ENCODE measurements at regions not wholly inside any gene's neighbourhood (a gene's known extent, or its start where the extent isn't known, plus 50 kb on each side); places are given as distances from the start of the nearest gene placed in this dataset.

DNA sequence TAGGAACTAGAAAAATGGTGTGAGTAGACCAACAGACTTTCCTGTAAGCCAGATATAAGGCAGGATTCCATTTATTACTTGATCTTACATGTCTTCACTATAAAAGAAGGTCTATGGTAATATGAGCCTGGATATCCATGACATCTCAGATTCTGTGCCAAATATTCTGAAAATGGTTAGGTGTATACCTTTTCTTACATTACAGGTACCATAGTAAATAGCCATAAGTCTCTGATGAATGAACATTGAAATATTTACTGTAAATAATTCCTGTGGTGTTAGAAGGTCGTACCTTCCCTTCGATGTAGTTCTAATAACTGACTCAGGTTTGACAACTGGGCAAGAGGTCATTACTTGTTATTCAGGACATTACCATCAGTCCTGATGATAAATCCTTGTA, 657.9 kb downstream of the BRINP3 start:
- H3K36me3 Mint-ChIP-seq, result no peaks in the 10 kb centered on the region
- no peak for DNase-seq (ENCODE audit: extremely low spot score, unreplicated experiment)

DNA sequence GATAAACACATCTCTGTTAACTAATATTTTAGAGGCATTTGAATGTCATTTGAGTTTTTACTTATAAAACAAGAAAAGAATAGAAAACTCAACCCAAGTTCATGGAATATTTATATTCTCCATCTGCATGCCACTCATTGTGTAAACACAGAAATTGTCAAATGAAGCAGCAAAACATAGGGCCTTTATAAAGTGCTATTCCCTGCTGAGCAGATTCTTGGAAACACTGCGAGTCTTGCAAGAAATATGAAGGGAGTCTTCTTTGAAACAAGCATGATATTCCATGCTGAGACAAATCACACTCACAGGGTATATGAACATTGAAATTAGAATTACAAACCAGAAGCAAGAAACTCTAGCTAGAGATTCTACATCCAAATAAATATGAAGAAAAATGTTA, 655.8 kb downstream of the BRINP3 start:
- H3K4me1 Mint-ChIP-seq (ENCODE audit: unreplicated experiment), result no peaks in the 10 kb centered on the region
- no peak overlapping the region for H3K4me3 Mint-ChIP-seq
- TF ChIP-seq, protein P1, sequence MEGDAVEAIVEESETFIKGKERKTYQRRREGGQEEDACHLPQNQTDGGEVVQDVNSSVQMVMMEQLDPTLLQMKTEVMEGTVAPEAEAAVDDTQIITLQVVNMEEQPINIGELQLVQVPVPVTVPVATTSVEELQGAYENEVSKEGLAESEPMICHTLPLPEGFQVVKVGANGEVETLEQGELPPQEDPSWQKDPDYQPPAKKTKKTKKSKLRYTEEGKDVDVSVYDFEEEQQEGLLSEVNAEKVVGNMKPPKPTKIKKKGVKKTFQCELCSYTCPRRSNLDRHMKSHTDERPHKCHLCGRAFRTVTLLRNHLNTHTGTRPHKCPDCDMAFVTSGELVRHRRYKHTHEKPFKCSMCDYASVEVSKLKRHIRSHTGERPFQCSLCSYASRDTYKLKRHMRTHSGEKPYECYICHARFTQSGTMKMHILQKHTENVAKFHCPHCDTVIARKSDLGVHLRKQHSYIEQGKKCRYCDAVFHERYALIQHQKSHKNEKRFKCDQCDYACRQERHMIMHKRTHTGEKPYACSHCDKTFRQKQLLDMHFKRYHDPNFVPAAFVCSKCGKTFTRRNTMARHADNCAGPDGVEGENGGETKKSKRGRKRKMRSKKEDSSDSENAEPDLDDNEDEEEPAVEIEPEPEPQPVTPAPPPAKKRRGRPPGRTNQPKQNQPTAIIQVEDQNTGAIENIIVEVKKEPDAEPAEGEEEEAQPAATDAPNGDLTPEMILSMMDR (conservative IDR thresholded peaks at IDR 0.05), result no peak
- H3K36me3 Mint-ChIP-seq, result no peaks in the 10 kb centered on the region
- no peaks in the 10 kb centered on the region for H3K9me3 Mint-ChIP-seq
- H3K27me3 Mint-ChIP-seq, result no peaks in the 10 kb centered on the region
- H3K27ac Mint-ChIP-seq, result no peak overlapping the region
- no peak for DNase-seq (ENCODE audit: extremely low spot score, unreplicated experiment)

More for the DNA sequence above, 657.9 kb downstream of the BRINP3 start:
- H3K27ac Mint-ChIP-seq, result no peak overlapping the region
- H3K9me3 Mint-ChIP-seq, result no peaks in the 10 kb centered on the region
- no peaks in the 10 kb centered on the region for H3K27me3 Mint-ChIP-seq
- H3K4me3 Mint-ChIP-seq, result no peak overlapping the region
- H3K4me1 Mint-ChIP-seq (ENCODE audit: unreplicated experiment), result no peaks in the 10 kb centered on the region
- TF ChIP-seq, protein P1 (conservative IDR thresholded peaks at IDR 0.05), result no peak

DNA sequence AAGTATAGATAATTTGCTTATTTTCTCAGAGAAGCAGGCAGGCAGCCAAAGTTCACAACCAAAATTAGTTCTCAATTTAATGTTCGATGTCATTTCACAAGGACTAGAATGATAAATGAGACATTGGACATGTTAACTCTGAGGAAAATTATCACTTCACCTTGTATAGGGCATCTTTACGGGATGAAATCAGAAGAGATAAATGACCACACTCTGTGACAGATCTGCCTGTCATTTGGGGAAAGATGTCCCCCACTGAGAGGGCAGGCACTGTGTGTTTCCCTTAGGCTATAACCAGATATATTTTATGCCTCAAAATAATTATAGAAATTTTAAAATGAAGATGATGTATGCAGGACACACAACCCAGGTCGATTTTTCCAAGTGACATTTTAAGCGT, 642.9 kb downstream of the BRINP3 start:
- Mint-ChIP-seq H3K36me3 (no peaks in the 10 kb centered on the region), H3K27me3 (peaks cover 6% of the 10 kb centered on the region), H3K4me1 (ENCODE audit: unreplicated experiment) (peaks cover 3% of the 10 kb centered on the region), H3K9me3 (no peaks in the 10 kb centered on the region), H3K27ac (no peak overlapping the region), H3K4me3 (no peak overlapping the region)
- no peak for DNase-seq (ENCODE audit: extremely low spot score, unreplicated experiment)
- TF ChIP-seq, protein P1 (conservative IDR thresholded peaks at IDR 0.05), result no peak

DNA sequence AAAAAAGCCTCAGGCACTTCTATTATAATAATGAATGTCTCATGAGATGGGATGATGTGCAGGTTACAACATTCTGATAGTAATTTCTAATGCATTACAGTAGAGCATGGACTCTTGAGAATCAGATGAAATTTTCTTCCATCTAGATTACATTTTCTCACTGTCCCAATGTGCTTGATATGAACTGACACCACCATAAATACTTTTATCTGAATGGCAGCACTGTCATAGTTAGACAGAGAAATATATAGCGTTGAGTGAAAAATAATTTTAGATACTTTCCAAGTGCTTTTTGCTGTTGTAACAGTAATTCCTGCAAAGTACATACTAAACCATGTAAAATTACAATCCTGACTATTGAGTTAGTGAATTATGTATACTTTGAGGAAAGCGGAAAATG, 630.1 kb downstream of the BRINP3 start:
- Mint-ChIP-seq H3K27me3 (no peaks in the 10 kb centered on the region), H3K27ac (no peak overlapping the region), H3K9me3 (no peaks in the 10 kb centered on the region), H3K4me1 (ENCODE audit: unreplicated experiment) (no peaks in the 10 kb centered on the region), H3K4me3 (no peak overlapping the region), H3K36me3 (no peaks in the 10 kb centered on the region)
- TF ChIP-seq, protein P1 (conservative IDR thresholded peaks at IDR 0.05), result no peak
- DNase-seq (ENCODE audit: extremely low spot score, unreplicated experiment), result no peak

DNA sequence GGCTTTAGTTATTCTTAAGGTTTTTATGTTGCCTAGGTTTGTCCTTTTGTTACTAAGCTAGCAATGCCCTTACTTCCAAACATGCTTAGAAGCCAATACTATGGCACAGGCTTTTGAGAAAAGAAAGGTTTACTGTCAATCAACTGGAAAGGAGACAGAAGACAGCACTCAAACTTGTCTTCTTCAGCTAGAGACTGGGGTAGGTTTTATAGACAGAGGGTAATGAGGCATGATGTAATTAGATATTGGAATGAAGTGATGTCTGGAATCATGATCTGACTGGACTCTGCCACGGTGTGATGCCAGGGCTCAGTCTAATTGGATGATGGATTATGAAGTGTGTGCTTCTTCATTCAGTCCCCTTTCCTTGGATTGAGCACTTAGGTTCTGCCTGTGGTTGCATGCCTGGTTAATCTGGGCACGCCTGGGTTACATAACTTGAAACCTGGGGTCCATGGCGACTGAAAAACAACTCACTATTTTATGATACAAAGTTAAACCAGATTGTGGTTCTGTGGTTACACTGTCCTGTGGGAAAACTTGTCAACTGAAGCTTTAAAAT, 625.8 kb downstream of the BRINP3 start:
- no peaks in the 10 kb centered on the region for H3K27me3 Mint-ChIP-seq
- peaks cover 4% of the 10 kb centered on the region for H3K9me3 Mint-ChIP-seq
- H3K36me3 Mint-ChIP-seq, result no peaks in the 10 kb centered on the region
- H3K4me3 Mint-ChIP-seq, result no peak overlapping the region
- TF ChIP-seq, protein P1 (conservative IDR thresholded peaks at IDR 0.05), result no peak
- H3K4me1 Mint-ChIP-seq (ENCODE audit: unreplicated experiment), result no peaks in the 10 kb centered on the region
- DNase-seq (ENCODE audit: extremely low spot score, unreplicated experiment), result no peak
- H3K27ac Mint-ChIP-seq, result no peak overlapping the region

All from type B pancreatic cell (in vitro differentiated cells).